Keratinocyte (primary cell): ENCODE measurements at regions not wholly inside any gene's neighbourhood (a gene's known extent, or its start where the extent isn't known, plus 50 kb on each side); places are given as distances from the start of the nearest gene placed in this dataset.

Experiments used
- DNase-seq: peaks from one replicate; pipeline ENCODE4 v3.0.0-alpha.2; 2011; ENCODE audit warnings: low read depth, missing footprints, low spot score
- FAIRE-seq: peaks from 2 replicates; lab custom pipeline; 2011; peaks lifted over from hg19 to GRCh38; lab: Jason Lieb, UNC
- H2AFZ ChIP-seq: 2 replicates; pipeline ENCODE4 v1.6.0; 2012; ENCODE audit warnings: low read length, control low read depth, inconsistent platforms; ENCODE audit not compliant: control insufficient read depth
- H3K27ac ChIP-seq: 2 replicates; pipeline ENCODE4 v1.5.1; 2011; ENCODE audit warnings: low read length; ENCODE audit not compliant: control insufficient read depth, insufficient read depth
- H3K27me3 ChIP-seq: 3 replicates; pipeline ENCODE4 v1.6.0; 2011; ENCODE audit warnings: low read length; ENCODE audit not compliant: control insufficient read depth, insufficient read depth; ENCODE audit errors: extremely low read depth
- H3K36me3 ChIP-seq, 2 experiments: 2 replicates in 1 of 2; 3 replicates in 1 of 2; pipeline ENCODE4 v1.5.1; 2011; ENCODE audit warnings: low read length in 2 of 2, mild to moderate bottlenecking in 1 of 2; ENCODE audit not compliant: control insufficient read depth in 2 of 2, insufficient read depth in 2 of 2; ENCODE audit errors: extremely low read depth in 1 of 2
- H3K4me1 ChIP-seq: 3 replicates; pipeline ENCODE4 v1.5.1; 2011; ENCODE audit warnings: low read length; ENCODE audit not compliant: control insufficient read depth, insufficient read depth; ENCODE audit errors: extremely low read depth
- H3K4me2 ChIP-seq: 3 replicates; pipeline ENCODE4 v1.6.0; 2011; ENCODE audit warnings: low read depth, low read length; ENCODE audit not compliant: control insufficient read depth, insufficient read depth; ENCODE audit errors: extremely low read depth
- H3K4me3 ChIP-seq, 3 experiments: fragments of 200-600 bp in 1 of 3; sonication (generic) in 1 of 3; 2 replicates in 2 of 3; 3 replicates in 1 of 3; pipeline ENCODE4 v1.5.1; 2011 to 2016; ENCODE audit warnings: low read length in 3 of 3, mild to moderate bottlenecking in 3 of 3, control low read depth in 2 of 3, inconsistent platforms in 1 of 3, low read depth in 1 of 3, mixed read lengths in 1 of 3, mixed run types in 1 of 3, moderate library complexity in 1 of 3; ENCODE audit not compliant: control insufficient read depth in 2 of 3, insufficient read depth in 2 of 3; ENCODE audit errors: extremely low read depth in 1 of 3
- H3K79me2 ChIP-seq: 2 replicates; pipeline ENCODE4 v1.6.0; 2012; ENCODE audit warnings: low read length; ENCODE audit not compliant: control insufficient read depth, insufficient read depth
- H3K9ac ChIP-seq: 3 replicates; pipeline ENCODE4 v1.6.0; 2011; ENCODE audit warnings: low read length; ENCODE audit not compliant: control insufficient read depth, insufficient read depth; ENCODE audit errors: extremely low read depth
- H3K9me1 ChIP-seq: 3 replicates; pipeline ENCODE4 v1.6.0; 2011; ENCODE audit warnings: low read length; ENCODE audit not compliant: control insufficient read depth, insufficient read depth; ENCODE audit errors: extremely low read depth
- H3K9me3 ChIP-seq: 2 replicates; pipeline ENCODE4 v1.5.1; 2012; ENCODE audit warnings: low read depth, low read length; ENCODE audit not compliant: control insufficient read depth
- H4K20me1 ChIP-seq: 3 replicates; pipeline ENCODE4 v1.6.0; 2011; ENCODE audit warnings: low read length; ENCODE audit not compliant: control insufficient read depth, insufficient read depth; ENCODE audit errors: extremely low read depth
- EZH2 ChIP-seq: IDR thresholded peaks from one replicate; pipeline ENCODE4 v1.6.1; 2012; ENCODE audit warnings: inconsistent platforms, mild to moderate bottlenecking, low read length, moderate library complexity
- dilution Hi-C: fragments of 300-500 bp; cut with MboI; formaldehyde crosslinking; loops from one replicate; pipeline ENCODE4 v1.7.0; 2020; ENCODE audit warnings: low sequenced_read_pairs; ENCODE audit not compliant: extremely low pct_ligation_motif_present
- TF ChIP-seq, protein P1 (sequence below), 3 experiments: IDR thresholded peaks in 1 of 3; conservative IDR thresholded peaks in 1 of 3; optimal IDR thresholded peaks in 1 of 3; 2 replicates in 2 of 3; 3 replicates in 1 of 3; pipeline versions ENCODE3 to v1.5.1; 2011; ENCODE audit warnings: low read length in 3 of 3, mild to moderate bottlenecking in 3 of 3, moderate library complexity in 2 of 3, control low read depth in 1 of 3, inconsistent platforms in 1 of 3; ENCODE audit not compliant: insufficient read depth in 2 of 3; ENCODE audit errors: extremely low read depth in 1 of 3

DNA sequence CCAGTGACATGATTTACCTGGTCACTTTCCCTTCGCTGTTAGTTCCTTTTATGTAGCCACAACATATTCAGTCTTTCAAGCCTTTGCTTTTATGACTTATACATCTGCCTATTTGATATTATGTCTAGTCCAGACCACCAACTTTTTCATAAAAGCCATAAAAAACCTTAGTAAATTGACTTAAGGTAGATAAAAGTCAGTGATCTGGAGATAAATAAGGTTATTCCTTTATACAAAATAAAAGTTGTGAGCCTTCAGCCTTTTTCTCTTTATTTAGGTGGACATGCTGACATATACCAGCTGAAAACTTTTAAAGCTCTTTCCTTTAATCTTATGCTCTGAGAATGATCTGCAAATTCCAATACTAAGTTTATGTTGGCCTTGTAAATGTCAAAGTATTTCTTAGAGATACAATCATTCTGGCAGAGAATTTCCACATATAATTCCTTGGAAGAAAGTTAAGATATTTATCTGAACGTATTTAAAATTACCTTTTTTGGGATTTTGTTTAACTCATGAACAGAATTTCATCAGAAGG is 690.4 kb upstream of the CHORDC1 start:
- no peak for TF ChIP-seq EZH2
- TF ChIP-seq, protein P1, sequence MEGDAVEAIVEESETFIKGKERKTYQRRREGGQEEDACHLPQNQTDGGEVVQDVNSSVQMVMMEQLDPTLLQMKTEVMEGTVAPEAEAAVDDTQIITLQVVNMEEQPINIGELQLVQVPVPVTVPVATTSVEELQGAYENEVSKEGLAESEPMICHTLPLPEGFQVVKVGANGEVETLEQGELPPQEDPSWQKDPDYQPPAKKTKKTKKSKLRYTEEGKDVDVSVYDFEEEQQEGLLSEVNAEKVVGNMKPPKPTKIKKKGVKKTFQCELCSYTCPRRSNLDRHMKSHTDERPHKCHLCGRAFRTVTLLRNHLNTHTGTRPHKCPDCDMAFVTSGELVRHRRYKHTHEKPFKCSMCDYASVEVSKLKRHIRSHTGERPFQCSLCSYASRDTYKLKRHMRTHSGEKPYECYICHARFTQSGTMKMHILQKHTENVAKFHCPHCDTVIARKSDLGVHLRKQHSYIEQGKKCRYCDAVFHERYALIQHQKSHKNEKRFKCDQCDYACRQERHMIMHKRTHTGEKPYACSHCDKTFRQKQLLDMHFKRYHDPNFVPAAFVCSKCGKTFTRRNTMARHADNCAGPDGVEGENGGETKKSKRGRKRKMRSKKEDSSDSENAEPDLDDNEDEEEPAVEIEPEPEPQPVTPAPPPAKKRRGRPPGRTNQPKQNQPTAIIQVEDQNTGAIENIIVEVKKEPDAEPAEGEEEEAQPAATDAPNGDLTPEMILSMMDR (optimal IDR thresholded peaks at IDR 0.05 in 1 of 3, IDR thresholded peaks at IDR 0.05 in 1 of 3, conservative IDR thresholded peaks at IDR 0.05 in 1 of 3; ENCODE audit: extremely low read depth in 1 of 3, insufficient read depth in 2 of 3, low read length in 3 of 3), result no peak
- FAIRE-seq, result no peak
- H3K36me3 ChIP-seq, result no peaks in the 10 kb centered on the region
- H3K9ac ChIP-seq, result no peak overlapping the region
- no peak overlapping the region for H3K27ac ChIP-seq
- no peaks in the 10 kb centered on the region for H3K79me2 ChIP-seq
- no peak overlapping the region for H3K4me3 ChIP-seq
- DNase-seq, result no peak
- H3K4me2 ChIP-seq, result no peak overlapping the region
- no peaks in the 10 kb centered on the region for H3K9me1 ChIP-seq
- no peaks in the 10 kb centered on the region for H3K4me1 ChIP-seq
- dilution Hi-C loops, result no loop called here
- H3K9me3 ChIP-seq, result no peaks in the 10 kb centered on the region
- no peaks in the 10 kb centered on the region for H3K27me3 ChIP-seq
- H4K20me1 ChIP-seq, result no peaks in the 10 kb centered on the region
- no peak overlapping the region for H2AFZ ChIP-seq

DNA sequence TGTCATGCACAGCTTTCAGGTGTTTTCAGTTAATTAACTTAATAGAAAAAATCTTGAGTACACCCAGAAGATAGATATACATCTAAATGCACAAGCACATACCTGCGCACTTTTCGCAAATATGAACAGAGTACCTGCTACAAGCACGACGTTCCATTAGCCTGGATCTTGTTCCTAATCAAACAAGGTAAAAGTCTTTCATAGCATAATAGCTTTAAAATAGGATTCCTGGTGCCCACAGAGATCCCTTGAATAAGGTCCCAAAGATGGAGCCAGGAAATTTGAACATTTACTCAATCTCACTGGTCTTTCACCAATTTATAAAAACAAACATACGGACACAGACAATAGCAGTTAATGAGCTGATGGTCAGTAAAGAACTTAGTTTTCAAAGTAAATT is 689.8 kb upstream of the CHORDC1 start:
- no peak for TF ChIP-seq EZH2
- TF ChIP-seq, protein P1 (optimal IDR thresholded peaks at IDR 0.05 in 1 of 3, IDR thresholded peaks at IDR 0.05 in 1 of 3, conservative IDR thresholded peaks at IDR 0.05 in 1 of 3; ENCODE audit: extremely low read depth in 1 of 3, insufficient read depth in 2 of 3, low read length in 3 of 3), result no peak
- Histone ChIP-seq H3K9me3 (no peaks in the 10 kb centered on the region), H3K4me3 (no peak overlapping the region), H4K20me1 (no peaks in the 10 kb centered on the region), H3K36me3 (no peaks in the 10 kb centered on the region), H3K27me3 (no peaks in the 10 kb centered on the region), H3K9ac (no peak overlapping the region), H3K4me1 (no peaks in the 10 kb centered on the region), H3K27ac (no peak overlapping the region), H3K4me2 (no peak overlapping the region), H3K79me2 (no peaks in the 10 kb centered on the region), H2AFZ (no peak overlapping the region), H3K9me1 (no peaks in the 10 kb centered on the region)
- FAIRE-seq (no peak), DNase-seq (no peak)
- dilution Hi-C loops, result no loop called here
